SK-N-MC (cell line): ENCODE measurements at regions not wholly inside any gene's neighbourhood (a gene's known extent, or its start where the extent isn't known, plus 50 kb on each side); places are given as distances from the start of the nearest gene placed in this dataset.

Experiments used
- EZH2 ChIP-seq: fragments of 200-600 bp; sonication (generic); IDR thresholded peaks from one replicate; pipeline ENCODE4 v1.6.1; 2017; ENCODE audit warnings: antibody characterized with exemption
- FOXP2 ChIP-seq: optimal IDR thresholded peaks from 2 replicates; pipeline ENCODE3; 2011; ENCODE audit warnings: mild to moderate bottlenecking, moderate library complexity; ENCODE audit not compliant: insufficient read depth; ENCODE audit errors: extremely low read length, control extremely low read depth
- POLR2AphosphoS5 ChIP-seq: IDR thresholded peaks from 2 replicates; pipeline ENCODE4 v1.6.1; 2012; ENCODE audit warnings: mild to moderate bottlenecking, low read depth, low read length, borderline replicate concordance

DNA sequence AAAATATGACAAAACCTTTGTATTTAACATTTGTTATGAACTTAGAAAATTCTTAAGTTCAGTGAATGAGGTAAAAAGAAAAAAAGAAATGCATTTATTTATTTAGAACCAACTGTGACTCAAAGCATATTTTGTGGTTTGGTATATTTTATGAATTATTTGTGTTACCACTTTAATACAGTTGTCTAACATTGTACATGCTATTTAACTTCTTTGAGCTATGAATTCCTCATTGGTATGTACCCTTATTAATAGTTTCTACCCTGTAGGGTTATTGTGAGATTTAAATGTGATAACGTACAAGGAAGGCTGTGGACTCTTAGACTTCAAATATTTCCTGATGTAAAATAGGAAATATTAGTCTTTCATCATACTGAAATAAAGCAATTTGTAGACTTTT is 162.6 kb downstream of the MMUT start:
- no peak for TF ChIP-seq EZH2
- no peak for TF ChIP-seq POLR2AphosphoS5
- TF ChIP-seq FOXP2: no peak
